ENCODE measurements at regions not wholly inside any gene's neighbourhood (a gene's known extent, or its start where the extent isn't known, plus 50 kb on each side); places are given as distances from the start of the nearest gene placed in this dataset.

DNA sequence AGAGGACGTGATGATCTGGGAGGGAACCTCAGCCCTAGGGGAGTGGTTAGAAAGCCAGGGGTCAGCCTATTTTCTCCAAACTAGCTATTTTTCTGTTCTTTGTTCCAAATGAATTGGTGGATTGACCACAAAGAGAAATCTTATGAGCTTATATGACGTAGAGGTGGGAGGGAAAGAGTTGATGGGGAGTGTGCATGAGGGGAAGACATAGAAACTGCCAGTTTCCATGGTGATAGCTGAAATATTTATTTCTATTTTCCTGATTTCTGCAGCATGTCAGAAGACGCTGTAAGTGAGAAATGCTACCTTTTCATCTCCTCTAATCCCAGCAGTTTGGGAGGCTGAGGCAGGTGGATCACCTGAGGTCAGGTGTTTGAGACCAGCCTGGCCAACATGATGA is 51.4 kb upstream of the CISTR start:
- WGBS, result 74% methylated on average over 3 of the region's 3 CpGs
- H3K4me3 ChIP-seq, result no peak overlapping the region
- peaks cover 29% of the 10 kb centered on the region for H3K27me3 ChIP-seq
- H3K4me1 ChIP-seq, result peaks cover 3% of the 10 kb centered on the region
- no peaks in the 10 kb centered on the region for H3K36me3 ChIP-seq
- H3K27ac ChIP-seq, result no peak overlapping the region
- no peaks in the 10 kb centered on the region for H3K9me3 ChIP-seq
- DNase-seq (ENCODE audit: low spot score in 2 of 2), result no peak
- TF ChIP-seq POLR2A (IDR thresholded peaks at IDR 0.05), result no peak
- TF ChIP-seq EP300 (IDR thresholded peaks at IDR 0.05), result no peak
- TF ChIP-seq, protein P1, sequence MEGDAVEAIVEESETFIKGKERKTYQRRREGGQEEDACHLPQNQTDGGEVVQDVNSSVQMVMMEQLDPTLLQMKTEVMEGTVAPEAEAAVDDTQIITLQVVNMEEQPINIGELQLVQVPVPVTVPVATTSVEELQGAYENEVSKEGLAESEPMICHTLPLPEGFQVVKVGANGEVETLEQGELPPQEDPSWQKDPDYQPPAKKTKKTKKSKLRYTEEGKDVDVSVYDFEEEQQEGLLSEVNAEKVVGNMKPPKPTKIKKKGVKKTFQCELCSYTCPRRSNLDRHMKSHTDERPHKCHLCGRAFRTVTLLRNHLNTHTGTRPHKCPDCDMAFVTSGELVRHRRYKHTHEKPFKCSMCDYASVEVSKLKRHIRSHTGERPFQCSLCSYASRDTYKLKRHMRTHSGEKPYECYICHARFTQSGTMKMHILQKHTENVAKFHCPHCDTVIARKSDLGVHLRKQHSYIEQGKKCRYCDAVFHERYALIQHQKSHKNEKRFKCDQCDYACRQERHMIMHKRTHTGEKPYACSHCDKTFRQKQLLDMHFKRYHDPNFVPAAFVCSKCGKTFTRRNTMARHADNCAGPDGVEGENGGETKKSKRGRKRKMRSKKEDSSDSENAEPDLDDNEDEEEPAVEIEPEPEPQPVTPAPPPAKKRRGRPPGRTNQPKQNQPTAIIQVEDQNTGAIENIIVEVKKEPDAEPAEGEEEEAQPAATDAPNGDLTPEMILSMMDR (IDR thresholded peaks at IDR 0.05), result no peak
- no peak for TF ChIP-seq POLR2AphosphoS5 (IDR thresholded peaks at IDR 0.05)

DNA sequence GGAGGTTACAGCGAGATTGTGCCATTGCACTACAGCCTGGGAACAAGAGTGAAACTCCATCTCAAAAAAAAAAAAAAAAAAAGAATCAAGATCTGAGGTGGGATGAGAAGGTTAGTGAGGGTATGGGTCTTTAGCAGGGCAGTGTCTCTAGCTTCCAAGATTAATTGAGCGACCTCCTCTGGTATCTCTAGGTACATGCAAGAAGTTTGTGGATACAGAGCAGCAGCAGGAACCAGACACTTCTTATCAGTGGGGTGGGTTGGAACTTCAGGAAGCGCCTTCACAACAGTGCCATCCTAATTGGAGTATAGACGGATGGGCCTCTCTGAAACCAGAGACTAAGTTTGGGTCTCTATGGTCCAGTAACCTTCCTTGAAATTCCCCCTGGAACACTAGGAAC is 51.9 kb upstream of the CISTR start:
- no peak for TF ChIP-seq EP300 (IDR thresholded peaks at IDR 0.05)
- TF ChIP-seq POLR2A (IDR thresholded peaks at IDR 0.05), result no peak
- TF ChIP-seq POLR2AphosphoS5 (IDR thresholded peaks at IDR 0.05), result no peak
- TF ChIP-seq, protein P1 (IDR thresholded peaks at IDR 0.05), result no peak
- peaks cover 31% of the 10 kb centered on the region for H3K27me3 ChIP-seq

DNA sequence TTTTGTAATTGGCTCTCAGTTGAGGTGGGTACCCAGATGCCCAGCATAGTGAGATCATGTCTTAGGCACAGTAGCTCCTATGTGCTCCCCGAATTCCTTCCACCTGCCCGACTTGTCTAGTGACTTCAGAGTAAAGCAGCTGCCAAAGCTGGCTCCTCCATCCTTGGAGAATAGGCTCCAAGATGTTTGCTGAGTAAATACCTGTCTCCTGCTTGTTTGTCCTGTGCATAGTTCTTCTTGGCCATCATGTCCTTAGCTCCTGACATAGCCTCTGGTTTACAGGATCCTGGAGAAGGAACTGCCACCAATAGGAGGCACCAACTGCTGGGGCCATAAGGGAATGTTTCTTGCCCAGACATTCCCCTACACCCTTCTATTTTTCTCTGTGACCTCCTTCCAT is 52.6 kb upstream of the CISTR start:
- H3K4me3 ChIP-seq, result no peak overlapping the region
- TF ChIP-seq POLR2AphosphoS5 (IDR thresholded peaks at IDR 0.05), result no peak
- no peak for TF ChIP-seq EP300 (IDR thresholded peaks at IDR 0.05)
- TF ChIP-seq, protein P1 (IDR thresholded peaks at IDR 0.05), result no peak
- no peak for TF ChIP-seq POLR2A (IDR thresholded peaks at IDR 0.05)
- H3K4me1 ChIP-seq, result no peaks in the 10 kb centered on the region
- H3K27me3 ChIP-seq, result peaks cover 31% of the 10 kb centered on the region
- 59% methylated on average over 2 of the region's 2 CpGs for WGBS
- no peak for DNase-seq (ENCODE audit: low spot score in 2 of 2)
- H3K27ac ChIP-seq, result peak overlapping the region; percentile 28
- no peaks in the 10 kb centered on the region for H3K9me3 ChIP-seq
- H3K36me3 ChIP-seq, result no peaks in the 10 kb centered on the region

More for the DNA sequence above, 51.9 kb upstream of the CISTR start:
- 79% methylated on average over 4 of the region's 4 CpGs for WGBS
- Histone ChIP-seq H3K9me3 (no peaks in the 10 kb centered on the region), H3K4me1 (peaks cover under 1% of the 10 kb centered on the region), H3K4me3 (no peak overlapping the region), H3K36me3 (no peaks in the 10 kb centered on the region), H3K27ac (no peak overlapping the region)
- DNase-seq (ENCODE audit: low spot score in 2 of 2), result no peak

DNA sequence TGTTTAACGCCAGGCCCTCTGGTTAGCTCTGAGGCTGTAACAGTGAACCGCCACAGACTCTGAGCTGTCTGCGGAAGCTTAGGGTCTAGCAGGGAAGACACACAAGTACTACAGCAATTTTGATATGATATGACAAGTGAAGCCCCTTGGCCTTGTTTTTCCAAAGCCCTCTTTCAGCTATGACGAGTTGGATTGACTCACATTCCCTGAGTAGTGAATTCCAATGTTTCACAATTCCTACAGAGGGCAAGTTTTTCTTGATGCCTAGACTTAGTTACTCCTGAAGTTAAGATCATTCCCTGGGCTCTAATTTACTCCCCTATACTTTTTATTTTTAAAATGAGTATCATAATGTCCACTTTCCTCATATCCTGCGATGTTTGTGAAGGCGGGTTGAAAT is 53.3 kb upstream of the CISTR start:
- Histone ChIP-seq H3K27ac (peak overlapping the region; percentile 28), H3K4me3 (no peak overlapping the region), H3K9me3 (no peaks in the 10 kb centered on the region), H3K4me1 (no peaks in the 10 kb centered on the region), H3K27me3 (peaks cover 31% of the 10 kb centered on the region), H3K36me3 (no peaks in the 10 kb centered on the region)
- 89% methylated on average over 6 of the region's 6 CpGs for WGBS
- DNase-seq (ENCODE audit: low spot score in 2 of 2), result no peak
- TF ChIP-seq POLR2AphosphoS5 (IDR thresholded peaks at IDR 0.05) (no peak), POLR2A (IDR thresholded peaks at IDR 0.05) (no peak), EP300 (IDR thresholded peaks at IDR 0.05) (no peak)
- TF ChIP-seq, protein P1 (IDR thresholded peaks at IDR 0.05), result no peak

DNA sequence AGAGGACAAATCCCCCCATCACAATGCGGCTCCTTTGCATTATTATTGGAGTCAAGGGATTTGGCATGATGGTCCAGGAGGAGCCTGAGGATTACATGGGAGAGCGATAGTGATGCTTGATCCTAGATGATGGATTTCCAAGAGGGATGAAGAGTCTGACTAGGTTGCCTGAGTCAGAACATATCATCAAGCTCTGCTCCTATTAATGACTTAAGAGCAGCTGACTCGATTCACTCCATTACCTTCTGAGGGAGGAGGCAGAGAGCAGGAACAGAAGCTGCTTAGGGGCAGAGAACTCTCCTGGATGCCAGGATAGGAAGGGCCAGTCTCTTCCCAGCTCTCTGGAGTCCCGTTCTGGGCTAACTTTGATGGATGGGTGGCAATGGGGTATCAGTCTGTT is 54.0 kb upstream of the CISTR start:
- Histone ChIP-seq H3K9me3 (no peaks in the 10 kb centered on the region), H3K27me3 (peaks cover 31% of the 10 kb centered on the region), H3K36me3 (no peaks in the 10 kb centered on the region), H3K27ac (no peak overlapping the region), H3K4me1 (no peaks in the 10 kb centered on the region), H3K4me3 (no peak overlapping the region)
- no peak for DNase-seq (ENCODE audit: low spot score in 2 of 2)
- no peak for TF ChIP-seq POLR2AphosphoS5 (IDR thresholded peaks at IDR 0.05)
- TF ChIP-seq, protein P1 (IDR thresholded peaks at IDR 0.05), result no peak
- TF ChIP-seq EP300 (IDR thresholded peaks at IDR 0.05), result no peak
- TF ChIP-seq POLR2A (IDR thresholded peaks at IDR 0.05), result no peak
- 83% methylated on average over 4 of the region's 4 CpGs for WGBS

Measured in suprapubic skin (tissue), 4 donors.